22Rv1 (cell line): ENCODE measurements at regions not wholly inside any gene's neighbourhood (a gene's known extent, or its start where the extent isn't known, plus 50 kb on each side); places are given as distances from the start of the nearest gene placed in this dataset.
"Not testable (repeated sequence)": the region's sequence is repeated elsewhere in the genome, so short reads cannot be mapped to it uniquely, and the experiment has no call there.

Source experiments
- H3K27ac ChIP-seq: fragments of 450-650 bp; 2 replicates; pipeline ENCODE4 v1.5.1; 2017
- ZFX ChIP-seq: fragments of 450-650 bp; IDR thresholded peaks from 2 replicates; pipeline ENCODE4 v1.6.1; 2017; ENCODE audit warnings: antibody characterized with exemption, borderline replicate concordance
- TF ChIP-seq, protein P1 (sequence below): fragments of 450-650 bp; IDR thresholded peaks from 2 replicates; pipeline ENCODE4 v1.5.1; 2017; ENCODE audit warnings: mild to moderate bottlenecking

- H3K27ac ChIP-seq = peak overlapping the region; percentile 73
- TF ChIP-seq, protein P1, sequence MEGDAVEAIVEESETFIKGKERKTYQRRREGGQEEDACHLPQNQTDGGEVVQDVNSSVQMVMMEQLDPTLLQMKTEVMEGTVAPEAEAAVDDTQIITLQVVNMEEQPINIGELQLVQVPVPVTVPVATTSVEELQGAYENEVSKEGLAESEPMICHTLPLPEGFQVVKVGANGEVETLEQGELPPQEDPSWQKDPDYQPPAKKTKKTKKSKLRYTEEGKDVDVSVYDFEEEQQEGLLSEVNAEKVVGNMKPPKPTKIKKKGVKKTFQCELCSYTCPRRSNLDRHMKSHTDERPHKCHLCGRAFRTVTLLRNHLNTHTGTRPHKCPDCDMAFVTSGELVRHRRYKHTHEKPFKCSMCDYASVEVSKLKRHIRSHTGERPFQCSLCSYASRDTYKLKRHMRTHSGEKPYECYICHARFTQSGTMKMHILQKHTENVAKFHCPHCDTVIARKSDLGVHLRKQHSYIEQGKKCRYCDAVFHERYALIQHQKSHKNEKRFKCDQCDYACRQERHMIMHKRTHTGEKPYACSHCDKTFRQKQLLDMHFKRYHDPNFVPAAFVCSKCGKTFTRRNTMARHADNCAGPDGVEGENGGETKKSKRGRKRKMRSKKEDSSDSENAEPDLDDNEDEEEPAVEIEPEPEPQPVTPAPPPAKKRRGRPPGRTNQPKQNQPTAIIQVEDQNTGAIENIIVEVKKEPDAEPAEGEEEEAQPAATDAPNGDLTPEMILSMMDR = no peak
- no peak for TF ChIP-seq ZFX
Observed at GRCh38 chr2:196291426-196291825, 120.0 kb upstream of the STK17B start.

- H3K27ac ChIP-seq = peak overlapping the region; percentile 73
- no peak for TF ChIP-seq ZFX
- TF ChIP-seq, protein P1 = no peak
Observed at GRCh38 chr2:196291873-196292800, 120.8 kb upstream of the STK17B start.

GRCh38 chr2:196293751-196294515, 122.6 kb upstream of the STK17B start:
- H3K27ac ChIP-seq = no peak overlapping the region
- TF ChIP-seq ZFX = no peak
- TF ChIP-seq, protein P1 = no peak

DNA sequence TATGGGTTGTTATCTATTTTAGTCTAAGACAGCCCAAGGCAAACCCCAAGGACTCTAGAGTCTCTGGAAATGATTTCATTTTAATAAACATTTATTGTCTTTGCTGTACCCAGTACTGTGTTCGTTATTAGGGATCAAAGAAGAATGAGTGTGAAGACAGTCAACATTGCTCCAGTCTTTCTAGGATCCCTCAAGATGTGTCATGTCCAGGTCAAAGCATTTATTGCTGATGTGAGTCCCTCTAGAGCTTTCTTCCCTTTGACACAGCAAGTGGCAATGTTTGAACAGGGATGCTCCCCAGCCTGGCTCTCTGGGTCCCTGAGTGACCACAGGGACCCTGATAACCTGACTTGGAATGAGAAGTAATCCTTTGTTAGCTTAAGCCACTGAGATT, 123.1 kb upstream of the STK17B start:
- TF ChIP-seq ZFX = no peak
- TF ChIP-seq, protein P1 = no peak

DNA sequence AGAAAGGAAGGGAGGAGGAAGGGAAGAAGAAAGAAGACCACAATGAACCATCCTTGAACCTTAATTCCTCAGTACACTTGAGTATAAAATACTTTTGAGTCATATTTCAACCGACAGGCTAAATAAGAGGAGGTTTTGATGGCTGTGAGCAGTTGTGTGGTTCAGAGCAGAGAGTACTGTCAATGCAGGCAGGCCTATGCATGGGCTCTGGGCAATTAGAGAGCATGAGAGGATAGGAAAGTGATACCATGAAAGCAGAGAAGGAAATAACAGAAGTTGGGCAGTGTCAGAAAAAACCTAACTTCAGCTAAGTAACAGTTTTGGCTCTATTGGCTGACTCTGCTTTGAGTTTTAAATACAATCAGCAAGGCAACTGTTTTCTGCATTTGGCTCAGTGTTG, 123.6 kb upstream of the STK17B start:
- no peak overlapping the region for H3K27ac ChIP-seq
- TF ChIP-seq ZFX = no peak
- TF ChIP-seq, protein P1 = no peak

More for the DNA sequence above, 123.1 kb upstream of the STK17B start:
- no peak overlapping the region for H3K27ac ChIP-seq

- not testable (repeated sequence) for H3K27ac ChIP-seq
- TF ChIP-seq, protein P1 = peak; percentile 83
Observed at GRCh38 chr2:196298106-196298723, 126.8 kb upstream of the STK17B start.
